ENCODE measurements at regions not wholly inside any gene's neighbourhood (a gene's known extent, or its start where the extent isn't known, plus 50 kb on each side); places are given as distances from the start of the nearest gene placed in this dataset.

GRCh38 chr7:108719631-108720030 is 150.0 kb downstream of the DNAJB9 start:
- TF ChIP-seq CTCF (IDR thresholded peaks at IDR 0.05; ENCODE audit: insufficient read depth, low read length) (no peak), POLR2AphosphoS5 (IDR thresholded peaks at IDR 0.05; ENCODE audit: low read depth) (no peak)

Measured in HL-60 (cell line).